ENCODE measurements at regions not wholly inside any gene's neighbourhood (a gene's known extent, or its start where the extent isn't known, plus 50 kb on each side); places are given as distances from the start of the nearest gene placed in this dataset.
"Not testable (repeated sequence)": the region's sequence is repeated elsewhere in the genome, so short reads cannot be mapped to it uniquely, and the experiment has no call there.

DNA sequence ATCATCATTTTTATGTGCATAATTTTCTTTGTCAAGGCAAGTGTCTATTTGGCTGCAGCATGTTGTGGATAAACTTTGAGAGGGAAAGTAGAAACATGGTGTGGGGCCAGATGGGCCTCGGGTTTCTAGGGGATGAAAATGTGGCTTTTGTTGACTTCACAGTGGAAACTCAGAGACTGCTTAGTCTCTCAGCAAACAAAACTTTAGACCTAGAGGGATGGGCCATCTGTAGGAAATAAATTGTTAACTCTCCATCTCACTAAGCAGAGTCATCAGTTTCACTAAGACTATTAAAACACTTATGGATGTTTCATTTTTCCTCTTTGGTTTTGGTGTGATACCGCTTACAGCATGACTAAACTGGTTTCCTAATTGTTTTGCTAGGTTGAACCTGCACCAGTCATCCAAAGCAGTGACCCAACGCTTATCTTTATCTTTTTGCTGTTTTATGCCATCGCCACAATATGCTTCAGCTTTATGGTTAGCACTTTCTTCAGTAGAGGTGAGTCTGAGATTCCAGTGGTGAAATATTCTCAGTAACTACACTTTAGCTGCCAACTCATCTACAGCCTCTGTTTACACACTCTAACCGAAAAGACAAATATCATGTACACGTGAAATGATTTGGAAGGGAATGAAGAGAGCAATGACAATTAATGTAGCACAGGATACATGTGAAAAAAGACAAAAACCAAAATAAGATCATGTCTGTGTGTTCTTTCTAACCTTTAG lies 60.6 kb upstream of the CRYM start:
- H3K36me3 ChIP-seq, result no peaks in the 10 kb centered on the region
- no peak for DNase-seq (ENCODE audit: low spot score in 2 of 2)
- intact Hi-C loops (cut with DNase I), result no loop called here
- H3K9me3 ChIP-seq, result no peaks in the 10 kb centered on the region
- H3K27me3 ChIP-seq, result no peaks in the 10 kb centered on the region
- H3K4me1 ChIP-seq, result no peaks in the 10 kb centered on the region
- TF ChIP-seq, protein P1, sequence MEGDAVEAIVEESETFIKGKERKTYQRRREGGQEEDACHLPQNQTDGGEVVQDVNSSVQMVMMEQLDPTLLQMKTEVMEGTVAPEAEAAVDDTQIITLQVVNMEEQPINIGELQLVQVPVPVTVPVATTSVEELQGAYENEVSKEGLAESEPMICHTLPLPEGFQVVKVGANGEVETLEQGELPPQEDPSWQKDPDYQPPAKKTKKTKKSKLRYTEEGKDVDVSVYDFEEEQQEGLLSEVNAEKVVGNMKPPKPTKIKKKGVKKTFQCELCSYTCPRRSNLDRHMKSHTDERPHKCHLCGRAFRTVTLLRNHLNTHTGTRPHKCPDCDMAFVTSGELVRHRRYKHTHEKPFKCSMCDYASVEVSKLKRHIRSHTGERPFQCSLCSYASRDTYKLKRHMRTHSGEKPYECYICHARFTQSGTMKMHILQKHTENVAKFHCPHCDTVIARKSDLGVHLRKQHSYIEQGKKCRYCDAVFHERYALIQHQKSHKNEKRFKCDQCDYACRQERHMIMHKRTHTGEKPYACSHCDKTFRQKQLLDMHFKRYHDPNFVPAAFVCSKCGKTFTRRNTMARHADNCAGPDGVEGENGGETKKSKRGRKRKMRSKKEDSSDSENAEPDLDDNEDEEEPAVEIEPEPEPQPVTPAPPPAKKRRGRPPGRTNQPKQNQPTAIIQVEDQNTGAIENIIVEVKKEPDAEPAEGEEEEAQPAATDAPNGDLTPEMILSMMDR (IDR thresholded peaks at IDR 0.05), result no peak
- no peak overlapping the region for H3K27ac ChIP-seq
- no peak overlapping the region for H3K4me3 ChIP-seq

DNA sequence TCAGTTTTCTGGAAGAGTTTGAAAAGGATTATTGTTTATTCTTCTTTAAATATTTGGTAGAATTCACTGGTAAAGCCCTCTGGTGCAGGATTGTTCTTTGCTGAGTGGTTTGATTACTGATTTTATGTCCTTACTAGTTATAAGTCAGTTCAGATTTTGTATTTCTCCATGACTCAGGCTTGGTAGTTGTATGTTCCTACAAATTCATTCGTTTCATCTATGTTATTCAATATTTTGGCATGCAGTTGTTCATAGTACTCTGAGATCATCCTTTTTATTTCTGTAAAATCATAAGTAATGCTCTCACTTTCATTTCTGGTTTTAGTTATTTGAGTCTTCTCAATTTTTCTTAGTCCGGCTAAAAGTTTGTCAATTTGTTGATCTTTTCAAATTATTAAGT lies 58.1 kb upstream of the CRYM start:
- no peaks in the 10 kb centered on the region for H3K4me1 ChIP-seq
- DNase-seq (ENCODE audit: low spot score in 2 of 2), result no peak
- no peaks in the 10 kb centered on the region for H3K27me3 ChIP-seq
- H3K36me3 ChIP-seq, result no peaks in the 10 kb centered on the region
- TF ChIP-seq, protein P1 (IDR thresholded peaks at IDR 0.05), result no peak
- intact Hi-C loops (cut with DNase I), result no loop called here
- no peak overlapping the region for H3K4me3 ChIP-seq
- no peaks in the 10 kb centered on the region for H3K9me3 ChIP-seq
- no peak overlapping the region for H3K27ac ChIP-seq

DNA sequence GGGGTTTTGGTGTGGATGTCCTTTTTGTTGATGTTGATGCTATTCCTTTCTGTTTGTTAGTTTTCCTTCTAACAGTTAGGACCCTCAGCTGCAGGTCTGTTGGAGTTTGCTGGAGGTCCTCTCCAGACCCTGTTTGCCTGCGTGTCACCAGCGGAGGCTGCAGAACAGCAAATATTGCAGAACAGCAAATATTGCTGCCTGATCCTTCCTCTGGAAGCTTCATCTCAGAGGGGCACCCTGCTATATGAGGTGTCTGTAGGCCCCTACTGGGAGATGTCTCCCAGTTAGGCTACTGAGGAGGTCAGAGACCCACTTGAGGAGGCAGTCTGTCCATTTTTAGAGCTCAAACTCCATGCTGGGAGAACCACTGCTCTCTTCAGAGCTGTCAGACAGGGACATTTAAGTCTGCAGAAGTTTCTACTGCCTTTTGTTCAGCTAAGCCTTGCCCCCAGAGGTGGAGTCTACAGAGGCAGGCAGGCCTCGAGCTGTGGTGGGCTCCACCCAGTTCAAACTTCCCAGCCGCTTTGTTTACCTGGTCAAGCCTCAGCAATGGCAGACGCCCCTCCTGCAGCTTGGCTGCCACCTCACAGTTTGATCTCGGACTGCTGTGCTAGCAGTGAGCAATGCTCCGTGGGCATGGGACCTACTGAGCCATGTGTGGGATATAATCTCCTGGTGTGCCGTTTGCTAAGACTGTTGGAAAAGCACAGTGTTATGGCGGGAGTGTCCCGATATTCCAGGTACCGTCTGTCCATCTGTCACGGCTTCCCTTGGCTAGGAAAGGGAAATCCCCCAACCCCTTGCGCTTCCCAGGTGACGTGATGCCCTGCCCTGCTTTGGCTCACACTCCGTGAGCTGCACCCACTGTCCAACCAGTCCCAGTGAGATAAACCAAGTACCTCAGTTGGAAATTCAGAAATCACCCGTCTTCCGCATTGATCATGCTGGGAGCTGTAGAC lies 56.4 kb upstream of the CRYM start:
- H3K4me1 ChIP-seq; H3K27ac ChIP-seq; DNase-seq (ENCODE audit: low spot score in 2 of 2); intact Hi-C loops (cut with DNase I); H3K9me3 ChIP-seq; H3K36me3 ChIP-seq; H3K4me3 ChIP-seq; H3K27me3 ChIP-seq: not testable (repeated sequence)

DNA sequence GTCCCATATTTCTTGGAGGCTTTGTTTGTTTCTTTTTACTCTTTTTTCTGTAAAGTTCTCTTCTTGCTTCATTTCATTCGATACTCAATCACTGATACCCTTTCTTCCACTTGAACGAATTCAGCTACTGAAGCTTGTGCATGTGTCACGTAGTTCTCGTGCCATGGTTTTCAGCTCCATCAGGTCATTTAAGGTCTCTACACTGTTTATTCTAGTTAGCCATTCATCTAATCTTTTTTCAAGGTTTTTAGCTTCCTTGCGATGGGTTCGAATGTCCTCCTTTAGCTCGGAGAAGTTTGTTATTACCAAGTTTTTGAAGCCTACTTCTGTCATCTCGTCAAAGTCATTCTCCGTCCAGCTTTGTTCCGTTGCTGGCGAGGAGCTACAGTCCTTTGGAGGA lies 55.6 kb upstream of the CRYM start:
- H3K27ac ChIP-seq; H3K4me1 ChIP-seq; intact Hi-C loops (cut with DNase I); H3K4me3 ChIP-seq; H3K9me3 ChIP-seq; H3K36me3 ChIP-seq; DNase-seq (ENCODE audit: low spot score in 2 of 2); H3K27me3 ChIP-seq: not testable (repeated sequence)
